ENCODE measurements at regions not wholly inside any gene's neighbourhood (a gene's known extent, or its start where the extent isn't known, plus 50 kb on each side); places are given as distances from the start of the nearest gene placed in this dataset.

DNA sequence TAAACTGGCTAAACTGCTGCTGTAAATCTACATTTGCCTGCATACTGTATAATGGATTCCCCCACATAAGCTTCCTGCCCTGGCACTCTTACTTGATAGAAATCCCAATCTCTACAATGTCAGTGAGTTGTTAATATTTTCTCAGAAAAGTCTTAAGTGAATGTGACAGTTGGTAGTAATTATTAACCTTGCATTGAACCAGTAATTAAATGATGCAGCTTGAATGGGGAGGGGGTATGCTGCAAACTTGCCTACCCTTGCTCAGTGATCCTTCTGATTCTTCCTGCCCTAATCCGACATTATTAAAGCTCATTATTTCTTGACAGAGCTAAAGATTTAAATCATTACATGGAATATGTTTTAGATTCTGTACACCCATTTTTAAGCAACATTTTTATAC is 119.0 kb upstream of the CDH7 start:
- no peaks in the 10 kb centered on the region for H3K36me3 ChIP-seq
- H3K4me3 ChIP-seq = no peak overlapping the region
- no peaks in the 10 kb centered on the region for H3K4me1 ChIP-seq
- TF ChIP-seq POLR2A (IDR thresholded peaks at IDR 0.05) = no peak
- TF ChIP-seq, protein P1, sequence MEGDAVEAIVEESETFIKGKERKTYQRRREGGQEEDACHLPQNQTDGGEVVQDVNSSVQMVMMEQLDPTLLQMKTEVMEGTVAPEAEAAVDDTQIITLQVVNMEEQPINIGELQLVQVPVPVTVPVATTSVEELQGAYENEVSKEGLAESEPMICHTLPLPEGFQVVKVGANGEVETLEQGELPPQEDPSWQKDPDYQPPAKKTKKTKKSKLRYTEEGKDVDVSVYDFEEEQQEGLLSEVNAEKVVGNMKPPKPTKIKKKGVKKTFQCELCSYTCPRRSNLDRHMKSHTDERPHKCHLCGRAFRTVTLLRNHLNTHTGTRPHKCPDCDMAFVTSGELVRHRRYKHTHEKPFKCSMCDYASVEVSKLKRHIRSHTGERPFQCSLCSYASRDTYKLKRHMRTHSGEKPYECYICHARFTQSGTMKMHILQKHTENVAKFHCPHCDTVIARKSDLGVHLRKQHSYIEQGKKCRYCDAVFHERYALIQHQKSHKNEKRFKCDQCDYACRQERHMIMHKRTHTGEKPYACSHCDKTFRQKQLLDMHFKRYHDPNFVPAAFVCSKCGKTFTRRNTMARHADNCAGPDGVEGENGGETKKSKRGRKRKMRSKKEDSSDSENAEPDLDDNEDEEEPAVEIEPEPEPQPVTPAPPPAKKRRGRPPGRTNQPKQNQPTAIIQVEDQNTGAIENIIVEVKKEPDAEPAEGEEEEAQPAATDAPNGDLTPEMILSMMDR (IDR thresholded peaks at IDR 0.05) = no peak
- no peaks in the 10 kb centered on the region for H3K27me3 ChIP-seq
- no peaks in the 10 kb centered on the region for H3K9me3 ChIP-seq
- H3K27ac ChIP-seq = no peak overlapping the region
- no peak for DNase-seq

DNA sequence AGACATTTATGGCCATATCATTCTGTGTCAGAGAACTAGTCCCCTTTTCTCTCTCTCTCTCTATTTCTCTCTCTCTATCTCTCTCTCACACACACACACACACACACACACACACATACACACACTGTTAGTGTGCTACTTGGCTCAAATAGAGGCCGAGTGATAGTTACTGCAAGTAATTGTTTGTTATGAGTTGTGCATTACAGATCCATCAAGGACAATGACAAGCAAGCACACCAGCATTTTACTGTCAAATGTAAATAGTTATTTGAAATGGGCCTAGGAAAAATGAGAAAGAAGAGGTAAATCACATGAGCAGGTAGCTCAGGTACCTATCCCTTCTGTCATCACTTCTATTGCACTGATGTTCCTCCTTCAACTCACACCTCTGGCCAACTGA is 122.4 kb upstream of the CDH7 start:
- TF ChIP-seq, protein P1 (IDR thresholded peaks at IDR 0.05) = no peak
- TF ChIP-seq POLR2A (IDR thresholded peaks at IDR 0.05) = no peak
- DNase-seq = no peak
- H3K9me3 ChIP-seq = no peaks in the 10 kb centered on the region
- H3K4me1 ChIP-seq = no peaks in the 10 kb centered on the region
- H3K27me3 ChIP-seq = no peaks in the 10 kb centered on the region
- no peak overlapping the region for H3K4me3 ChIP-seq
- no peak overlapping the region for H3K27ac ChIP-seq
- no peaks in the 10 kb centered on the region for H3K36me3 ChIP-seq

DNA sequence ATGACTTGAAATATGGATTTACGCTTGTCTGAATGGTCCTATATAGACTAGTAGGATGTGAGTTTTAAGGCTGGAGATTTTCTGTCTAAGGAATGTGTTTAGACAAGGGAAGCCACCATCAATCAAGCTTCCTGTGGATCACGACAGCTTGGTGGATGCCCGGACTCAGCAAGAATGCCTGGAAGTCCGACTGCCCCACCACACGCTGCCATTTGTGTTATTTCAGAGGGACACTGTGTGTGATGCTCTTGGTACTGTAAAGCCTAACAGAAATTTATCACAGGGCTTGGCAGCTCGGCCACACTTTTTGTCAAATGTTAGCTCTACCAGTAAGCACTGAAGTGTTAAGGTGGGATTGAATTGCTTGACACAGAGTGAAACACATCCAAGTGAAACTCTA is 127.1 kb upstream of the CDH7 start:
- Histone ChIP-seq H3K27me3 (no peaks in the 10 kb centered on the region), H3K9me3 (no peaks in the 10 kb centered on the region), H3K4me3 (no peak overlapping the region), H3K27ac (no peak overlapping the region), H3K4me1 (no peaks in the 10 kb centered on the region), H3K36me3 (no peaks in the 10 kb centered on the region)
- DNase-seq = no peak
- TF ChIP-seq POLR2A (IDR thresholded peaks at IDR 0.05) = no peak
- TF ChIP-seq, protein P1 (IDR thresholded peaks at IDR 0.05) = no peak

DNA sequence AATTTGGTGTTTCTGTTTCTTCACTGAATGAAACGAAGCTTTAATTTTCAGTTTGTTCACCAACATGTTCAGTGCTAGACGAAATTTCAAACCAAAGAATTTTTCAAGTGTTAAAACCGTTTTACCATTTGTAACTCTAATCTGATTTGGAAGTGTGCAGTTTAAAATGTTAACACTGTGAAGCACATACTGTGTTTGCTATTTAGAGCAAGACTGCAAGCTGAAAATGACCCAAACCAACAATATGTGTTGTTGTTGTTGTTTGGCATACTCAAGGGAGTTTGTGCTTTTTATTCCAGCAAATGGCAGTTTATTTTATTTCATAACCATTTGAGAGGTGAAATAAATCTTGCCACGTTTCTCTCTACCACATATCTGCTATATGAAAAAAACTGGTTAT is 128.4 kb upstream of the CDH7 start:
- H3K4me3 ChIP-seq = no peak overlapping the region
- H3K9me3 ChIP-seq = no peaks in the 10 kb centered on the region
- TF ChIP-seq, protein P1 (IDR thresholded peaks at IDR 0.05) = no peak
- no peaks in the 10 kb centered on the region for H3K36me3 ChIP-seq
- H3K4me1 ChIP-seq = no peaks in the 10 kb centered on the region
- no peak overlapping the region for H3K27ac ChIP-seq
- H3K27me3 ChIP-seq = no peaks in the 10 kb centered on the region
- DNase-seq = no peak

DNA sequence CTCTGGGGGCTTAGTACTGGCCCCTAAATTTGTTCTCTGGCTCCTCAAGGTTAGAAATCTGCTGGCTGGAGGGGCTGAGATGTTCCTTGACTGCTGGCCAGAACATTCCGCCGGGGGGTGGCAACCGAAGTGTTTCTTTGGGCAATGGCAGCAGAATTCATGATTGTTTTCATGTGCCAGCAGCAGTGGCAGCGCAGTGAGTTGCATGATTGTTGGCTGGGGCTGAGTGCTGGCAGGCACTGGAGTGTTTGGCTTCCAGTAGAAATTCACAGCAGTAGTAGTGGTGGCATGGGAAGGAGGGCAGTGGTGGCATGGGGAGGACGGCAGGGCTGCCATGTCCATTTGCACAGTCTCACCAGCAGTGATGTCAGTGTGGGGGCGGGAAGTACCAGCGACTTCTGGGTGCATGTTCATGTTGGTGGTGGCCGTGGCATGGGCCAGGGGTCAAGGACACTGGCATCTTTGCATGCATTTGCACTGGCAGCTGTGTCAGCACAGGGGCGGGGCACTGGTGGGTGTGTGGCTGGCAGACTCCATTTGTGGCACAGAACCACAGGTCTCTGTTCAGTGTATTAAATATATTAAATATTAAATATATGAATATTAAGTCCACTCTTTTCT is 130.6 kb upstream of the CDH7 start:
- Histone ChIP-seq H3K27ac (no peak overlapping the region), H3K4me1 (no peaks in the 10 kb centered on the region), H3K36me3 (no peaks in the 10 kb centered on the region), H3K4me3 (no peak overlapping the region), H3K9me3 (no peaks in the 10 kb centered on the region), H3K27me3 (no peaks in the 10 kb centered on the region)
- TF ChIP-seq, protein P1 (IDR thresholded peaks at IDR 0.05) = no peak
- TF ChIP-seq POLR2A (IDR thresholded peaks at IDR 0.05) = no peak
- no peak for DNase-seq

DNA sequence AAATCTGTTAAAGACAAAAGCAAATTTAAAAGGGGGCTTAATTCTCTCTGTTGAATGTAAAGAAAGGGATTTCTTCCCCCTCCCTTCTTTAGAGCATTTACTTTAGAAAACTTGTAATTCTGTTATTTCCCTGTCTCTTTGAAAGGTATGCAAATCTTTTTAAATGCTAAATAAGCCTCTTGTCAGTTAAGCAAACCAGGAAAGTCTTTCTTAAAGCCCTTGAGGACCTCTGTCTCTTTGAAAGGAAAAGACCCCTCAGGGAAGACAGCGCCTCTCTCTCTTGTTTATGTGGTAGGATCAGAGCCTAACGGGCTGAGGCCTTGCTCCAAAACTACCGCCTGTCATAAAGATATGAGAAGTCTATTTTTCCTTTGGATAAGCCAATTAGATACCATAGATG is 139.9 kb upstream of the CDH7 start:
- H3K9me3 ChIP-seq = no peaks in the 10 kb centered on the region
- no peaks in the 10 kb centered on the region for H3K27me3 ChIP-seq
- H3K27ac ChIP-seq = no peak overlapping the region
- no peaks in the 10 kb centered on the region for H3K4me1 ChIP-seq
- no peak overlapping the region for H3K4me3 ChIP-seq
- DNase-seq = no peak
- no peaks in the 10 kb centered on the region for H3K36me3 ChIP-seq
- no peak for TF ChIP-seq POLR2A (IDR thresholded peaks at IDR 0.05)
- TF ChIP-seq, protein P1 (IDR thresholded peaks at IDR 0.05) = no peak

All from Peyer's patch (tissue), 4 donors.